ENCODE measurements at regions not wholly inside any gene's neighbourhood (a gene's known extent, or its start where the extent isn't known, plus 50 kb on each side); places are given as distances from the start of the nearest gene placed in this dataset.

- TF ChIP-seq CTCF (IDR thresholded peaks at IDR 0.05), result no peak
- peak overlapping the region; percentile 92 for H3K27ac Mint-ChIP-seq
- H3K27me3 Mint-ChIP-seq (ENCODE audit: low read depth, poor library complexity), result no peaks in the 10 kb centered on the region
- no peaks in the 10 kb centered on the region for H3K9me3 Mint-ChIP-seq
- peak overlapping the region; percentile 59 for H3K4me3 Mint-ChIP-seq
- DNase-seq, result peak; percentile 7
- peaks cover 76% of the 10 kb centered on the region for H3K4me1 Mint-ChIP-seq
- H3K36me3 Mint-ChIP-seq (ENCODE audit: low read depth), result no peaks in the 10 kb centered on the region
These were observed 145.5 kb upstream of the POU5F2 start for GRCh38 chr5:93886917-93887361.

- Mint-ChIP-seq H3K9me3 (no peaks in the 10 kb centered on the region), H3K4me1 (peaks cover 73% of the 10 kb centered on the region), H3K36me3 (ENCODE audit: low read depth) (no peaks in the 10 kb centered on the region), H3K27ac (peak overlapping the region; percentile 92), H3K27me3 (ENCODE audit: low read depth, poor library complexity) (no peaks in the 10 kb centered on the region), H3K4me3 (peak overlapping the region; percentile 59)
- no peak for TF ChIP-seq CTCF (IDR thresholded peaks at IDR 0.05)
- no peak for DNase-seq
These were observed 144.9 kb upstream of the POU5F2 start for GRCh38 chr5:93886098-93886806.

- no peak for DNase-seq
- H3K27ac Mint-ChIP-seq, result no peak overlapping the region
- H3K4me3 Mint-ChIP-seq, result no peak overlapping the region
- H3K36me3 Mint-ChIP-seq (ENCODE audit: low read depth), result no peaks in the 10 kb centered on the region
- H3K27me3 Mint-ChIP-seq (ENCODE audit: low read depth, poor library complexity), result no peaks in the 10 kb centered on the region
- H3K4me1 Mint-ChIP-seq, result peaks cover 59% of the 10 kb centered on the region
- H3K9me3 Mint-ChIP-seq, result no peaks in the 10 kb centered on the region
- TF ChIP-seq CTCF (IDR thresholded peaks at IDR 0.05), result no peak
These were observed 142.9 kb upstream of the POU5F2 start for GRCh38 chr5:93884254-93884653.

GRCh38 chr5:93883459-93883858 lies 142.1 kb upstream of the POU5F2 start:
- H3K27me3 Mint-ChIP-seq (ENCODE audit: low read depth, poor library complexity), result no peaks in the 10 kb centered on the region
- TF ChIP-seq CTCF (IDR thresholded peaks at IDR 0.05), result no peak
- DNase-seq, result peak; percentile 2
- H3K27ac Mint-ChIP-seq, result peak overlapping the region; percentile 93
- no peaks in the 10 kb centered on the region for H3K9me3 Mint-ChIP-seq
- peaks cover 59% of the 10 kb centered on the region for H3K4me1 Mint-ChIP-seq
- H3K36me3 Mint-ChIP-seq (ENCODE audit: low read depth), result no peaks in the 10 kb centered on the region
- peak overlapping the region; percentile 49 for H3K4me3 Mint-ChIP-seq

- no peak for DNase-seq
- Mint-ChIP-seq H3K27me3 (ENCODE audit: low read depth, poor library complexity) (no peaks in the 10 kb centered on the region), H3K4me1 (no peaks in the 10 kb centered on the region), H3K27ac (no peak overlapping the region), H3K36me3 (ENCODE audit: low read depth) (no peaks in the 10 kb centered on the region), H3K4me3 (no peak overlapping the region), H3K9me3 (no peaks in the 10 kb centered on the region)
- no peak for TF ChIP-seq CTCF (IDR thresholded peaks at IDR 0.05)
These were observed 134.3 kb upstream of the POU5F2 start for GRCh38 chr5:93875693-93876092.

GRCh38 chr5:93874491-93874890 lies 133.1 kb upstream of the POU5F2 start:
- H3K27ac Mint-ChIP-seq, result no peak overlapping the region
- peaks cover 3% of the 10 kb centered on the region for H3K36me3 Mint-ChIP-seq (ENCODE audit: low read depth)
- peaks cover 4% of the 10 kb centered on the region for H3K27me3 Mint-ChIP-seq (ENCODE audit: low read depth, poor library complexity)
- H3K9me3 Mint-ChIP-seq, result no peaks in the 10 kb centered on the region
- no peak for DNase-seq
- H3K4me3 Mint-ChIP-seq, result no peak overlapping the region
- no peak for TF ChIP-seq CTCF (IDR thresholded peaks at IDR 0.05)
- no peaks in the 10 kb centered on the region for H3K4me1 Mint-ChIP-seq
